Right ventricle myocardium inferior (tissue), 1 donor: ENCODE measurements at regions not wholly inside any gene's neighbourhood (a gene's known extent, or its start where the extent isn't known, plus 50 kb on each side); places are given as distances from the start of the nearest gene placed in this dataset.

Source experiments
- ATAC-seq: fragments of 200-7000 bp; cut with Tn5 transposase; one replicate; pipeline ENCODE4 v1.9.1; 2020; ENCODE audit warnings: mild to moderate bottlenecking, moderate library complexity
- DNase-seq: peaks from one replicate; pipeline ENCODE4 v3.0.0; 2021; ENCODE audit errors: missing footprints
- intact Hi-C: fragments of 100-400 bp; cut with DNase I; formaldehyde crosslinking; loops from one replicate; pipeline ENCODE4 v1.11.0; 2022
- donor health status: DM: no; HTN: yes; CAD: no; lungs with severe emphysema.

GRCh38 chr3:72601983-72602750, 246.1 kb downstream of the SHQ1 start:
- DNase-seq = no peak
- ATAC-seq = no peak
- intact Hi-C loops = no loop called here

GRCh38 chr3:72601060-72601459, 247.2 kb downstream of the SHQ1 start:
- no peak for ATAC-seq
- DNase-seq = no peak
- intact Hi-C loops = no loop called here

DNA sequence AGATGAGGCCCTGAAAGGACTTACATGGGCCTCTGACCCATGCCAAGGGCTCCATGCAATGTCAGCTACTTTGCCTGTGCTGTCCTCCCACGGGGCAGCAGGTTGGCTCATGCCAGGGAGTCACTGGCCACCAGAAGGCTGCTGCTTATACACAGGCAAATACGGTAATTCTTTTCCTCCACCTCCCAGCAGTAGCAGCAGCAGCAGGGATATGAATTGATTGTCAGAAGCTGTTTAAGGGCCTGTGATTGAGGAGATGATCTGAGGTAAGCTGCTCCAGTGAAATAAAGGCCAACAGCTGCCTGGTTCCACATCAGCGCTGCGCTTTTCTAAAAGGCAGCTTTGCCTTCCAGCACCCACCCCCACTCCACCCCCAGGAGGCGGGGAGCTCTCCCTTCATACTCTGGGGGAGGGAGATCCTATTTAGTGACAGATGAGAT, 250.5 kb downstream of the SHQ1 start:
- intact Hi-C loops = no loop called here
- DNase-seq (no peak), ATAC-seq (no peak)

DNA sequence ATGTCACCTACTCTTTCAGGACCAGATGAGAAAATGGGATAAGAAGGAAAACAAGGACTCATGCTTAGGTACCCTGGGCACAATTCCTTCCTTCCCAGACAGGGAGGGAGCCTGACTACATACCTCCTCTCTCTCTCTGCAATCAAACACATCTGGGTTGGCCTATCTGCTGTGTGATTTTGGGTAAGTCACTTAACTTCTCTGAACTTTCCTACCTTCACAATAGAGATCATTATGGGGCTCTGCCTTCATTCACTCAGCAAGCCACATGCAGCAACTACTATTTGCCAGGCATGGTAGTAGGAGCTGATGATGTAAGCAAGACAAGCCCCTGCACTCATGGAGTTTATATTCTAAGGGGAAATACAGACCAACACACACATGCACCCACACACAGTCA, 251.2 kb downstream of the SHQ1 start:
- intact Hi-C loops = no loop called here
- ATAC-seq (no peak), DNase-seq (no peak)

DNA sequence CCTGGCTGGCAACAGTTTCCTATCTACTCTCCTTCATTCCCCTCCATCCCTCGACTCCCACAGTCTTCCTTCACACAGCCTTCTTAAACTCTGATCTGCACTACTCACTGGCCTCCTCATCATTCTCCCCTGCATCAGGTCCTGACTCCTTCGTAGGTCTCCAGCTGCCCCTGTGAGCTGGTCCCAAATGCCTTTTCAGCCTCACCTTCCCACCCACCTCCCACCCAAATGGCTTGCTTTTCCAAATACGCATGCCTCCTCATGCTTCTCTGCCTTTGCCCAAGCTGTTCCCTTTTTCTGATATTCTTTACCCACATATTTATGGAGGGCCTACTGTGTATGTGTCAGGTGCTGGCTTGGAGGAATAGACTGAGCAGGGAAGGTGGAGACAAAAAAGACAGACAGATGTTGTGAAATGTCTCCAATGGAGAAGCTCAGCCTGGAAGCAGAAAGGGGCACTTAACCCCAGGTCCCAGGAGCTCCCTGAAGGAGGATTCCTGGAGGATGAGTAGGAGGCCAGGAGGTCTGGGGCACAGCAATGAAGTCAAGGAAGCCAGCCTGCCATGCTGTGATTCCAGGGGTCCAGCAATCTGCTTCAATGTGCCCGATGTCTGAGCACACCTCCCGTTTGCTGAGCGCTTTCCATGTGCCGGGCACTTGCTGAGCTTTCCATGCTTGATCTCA, 252.2 kb downstream of the SHQ1 start:
- DNase-seq (no peak), ATAC-seq (no peak)
- intact Hi-C loops = no loop called here

- ATAC-seq (no peak), DNase-seq (no peak)
- intact Hi-C loops = no loop called here
Measured at GRCh38 chr3:72595376-72595775, 252.9 kb downstream of the SHQ1 start.

DNA sequence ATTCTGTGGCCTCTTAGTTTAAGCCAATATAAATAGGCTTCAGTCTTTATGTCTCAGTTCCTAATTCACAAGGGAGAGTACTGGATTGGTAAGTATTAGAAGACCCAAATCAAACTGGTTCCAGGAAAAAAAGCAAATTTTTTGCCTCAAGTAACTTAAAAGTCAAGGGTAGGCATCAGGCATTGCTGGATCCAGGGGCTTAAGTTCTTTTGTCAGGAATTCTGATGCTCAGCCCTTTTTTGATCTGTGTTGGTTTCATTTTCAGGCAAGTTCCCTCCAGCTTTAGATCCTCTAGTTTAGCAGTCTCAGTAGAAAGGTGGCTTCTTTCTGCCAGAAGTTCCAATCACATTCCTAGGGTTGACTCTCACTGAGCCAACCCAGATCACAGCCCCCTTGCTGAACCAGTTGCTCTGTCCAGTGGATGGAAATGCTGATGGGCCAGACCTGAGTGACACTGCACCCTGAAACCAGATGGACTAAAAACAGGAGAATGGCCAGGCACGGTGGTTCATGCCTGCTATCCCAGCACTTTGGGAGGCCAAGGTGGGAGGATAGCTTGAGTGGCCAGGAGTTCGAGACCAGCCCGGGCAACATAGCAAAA, 253.5 kb downstream of the SHQ1 start:
- intact Hi-C loops = no loop called here
- DNase-seq (no peak), ATAC-seq (no peak)

- DNase-seq = no peak
- intact Hi-C loops = no loop called here
- ATAC-seq = no peak
Measured at GRCh38 chr3:72593881-72594397, 254.3 kb downstream of the SHQ1 start.

- no peak for DNase-seq
- ATAC-seq = no peak
- intact Hi-C loops = no loop called here
Measured at GRCh38 chr3:72591522-72592421, 256.5 kb downstream of the SHQ1 start.

DNA sequence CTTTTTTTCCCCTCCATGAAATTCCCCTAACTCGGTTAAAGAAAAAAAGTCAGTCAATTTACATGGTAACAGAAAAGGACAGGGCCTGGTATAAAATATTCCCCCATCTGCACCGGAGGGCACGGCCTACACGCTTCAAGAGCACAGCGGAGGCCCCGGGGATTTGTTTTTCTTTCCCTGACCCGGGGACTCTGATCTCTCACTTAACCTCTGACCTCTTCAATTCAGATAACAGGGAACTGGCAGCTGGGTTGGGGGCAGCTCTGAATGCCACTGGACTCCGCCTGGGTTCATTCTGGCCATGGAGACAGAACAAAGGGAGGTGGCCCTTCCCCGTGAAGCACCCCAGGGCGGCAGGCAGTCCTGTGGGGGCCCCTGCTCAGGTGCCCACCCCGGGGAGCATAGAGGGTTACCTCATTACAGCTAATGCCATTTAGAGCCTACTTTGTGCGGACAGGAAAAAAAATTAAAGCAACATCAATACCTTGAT, 257.5 kb downstream of the SHQ1 start:
- ATAC-seq (no peak), DNase-seq (no peak)
- intact Hi-C loops = no loop called here

GRCh38 chr3:72587282-72587681, 261.0 kb downstream of the SHQ1 start:
- no peak for ATAC-seq
- intact Hi-C loops = no loop called here
- no peak for DNase-seq

- intact Hi-C loops = no loop called here
Measured at GRCh38 chr3:72586694-72587093, 261.6 kb downstream of the SHQ1 start.

DNA sequence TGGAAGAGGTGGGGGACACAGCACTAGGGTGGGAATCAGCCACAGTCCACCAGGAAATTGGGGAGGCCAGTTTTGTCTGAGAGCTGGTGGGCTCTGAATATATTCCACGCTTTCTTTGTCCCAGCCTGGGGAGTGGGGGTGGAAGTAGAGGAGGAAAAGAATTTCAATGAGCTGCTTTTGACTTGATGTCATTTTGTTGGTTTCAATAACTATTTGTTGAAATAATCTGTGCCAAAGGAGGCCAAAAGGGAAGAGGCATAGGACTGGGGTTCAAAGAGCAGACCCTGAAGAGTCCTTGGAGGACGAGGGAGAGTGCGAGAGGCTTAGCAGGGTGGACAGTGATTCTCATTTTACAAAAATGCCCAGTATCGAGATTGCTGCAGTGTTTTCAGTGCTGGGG, 262.3 kb downstream of the SHQ1 start:
- no peak for DNase-seq
- no peak for ATAC-seq

More at GRCh38 chr3:72586694-72587093, 261.6 kb downstream of the SHQ1 start:
- no peak for DNase-seq
- no peak for ATAC-seq

DNA sequence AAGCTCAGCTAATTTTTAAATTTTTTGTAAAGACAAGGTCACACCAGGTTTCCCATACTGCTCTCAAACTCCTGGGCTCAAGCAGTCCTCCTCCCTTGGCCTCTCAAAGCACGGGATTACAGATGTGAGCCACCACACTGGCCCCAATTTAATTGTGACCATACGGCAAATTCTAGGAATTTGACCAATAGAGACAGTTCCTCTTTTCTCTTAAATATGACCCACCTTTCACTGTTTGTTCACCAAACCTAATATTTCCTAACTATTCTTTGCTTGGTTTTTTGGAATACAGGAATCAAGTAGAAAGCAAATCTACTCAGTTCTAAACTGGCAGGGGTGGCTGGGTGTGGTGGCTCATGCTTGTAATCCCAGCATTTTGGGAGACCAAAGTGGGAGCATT, 264.0 kb downstream of the SHQ1 start:
- DNase-seq = no peak
- ATAC-seq = no peak
- intact Hi-C loops = no loop called here

More for the DNA sequence above, 262.3 kb downstream of the SHQ1 start:
- intact Hi-C loops = no loop called here

DNA sequence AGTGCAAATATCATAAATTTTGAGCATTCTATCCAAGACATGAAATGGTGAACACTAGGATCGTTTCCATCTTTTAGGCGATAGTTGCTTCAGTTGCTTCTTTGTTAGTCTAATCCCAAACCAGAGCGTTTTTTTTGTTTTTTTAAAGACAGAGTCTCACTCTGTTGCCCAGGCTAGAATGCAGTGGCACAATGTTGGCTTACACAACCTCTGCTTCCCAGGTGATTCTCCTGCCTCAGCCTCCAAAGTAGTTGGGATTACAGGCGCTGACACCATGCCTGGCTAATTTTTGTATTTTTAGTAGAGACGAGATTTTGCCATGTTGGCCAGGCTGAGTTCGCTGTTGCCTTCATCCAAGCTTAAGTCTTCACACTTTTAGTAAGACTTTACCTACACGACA, 265.3 kb downstream of the SHQ1 start:
- intact Hi-C loops = no loop called here
- ATAC-seq (no peak), DNase-seq (no peak)

GRCh38 chr3:72582211-72582878, 265.9 kb downstream of the SHQ1 start:
- intact Hi-C loops = no loop called here
- ATAC-seq = no peak
- no peak for DNase-seq

GRCh38 chr3:72580900-72581299, 267.3 kb downstream of the SHQ1 start:
- intact Hi-C loops = no loop called here
- DNase-seq (no peak), ATAC-seq (no peak)

DNA sequence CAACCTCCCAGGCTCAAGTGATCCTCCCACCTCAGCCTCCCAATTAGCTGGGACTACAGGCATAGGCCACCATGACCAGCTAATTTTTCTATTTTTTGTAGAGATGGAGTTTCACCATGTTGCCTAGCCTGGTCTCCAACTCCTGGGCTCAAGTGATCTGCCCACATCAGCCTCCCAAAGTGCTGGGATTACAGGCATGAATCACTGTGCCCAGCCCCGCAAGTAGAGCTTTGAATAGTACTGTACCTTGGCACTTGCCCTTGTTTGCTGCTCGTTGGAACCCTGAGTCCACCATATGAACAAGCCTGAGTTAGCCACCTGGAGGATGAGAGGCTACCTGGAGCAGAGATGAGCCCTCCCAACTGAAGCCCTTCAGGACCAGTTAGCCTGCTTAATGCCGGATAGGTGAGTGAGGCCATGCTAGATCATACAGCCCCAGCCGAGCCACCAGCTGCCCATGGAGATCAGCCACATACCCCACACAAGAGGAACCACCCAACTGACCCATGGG, 267.9 kb downstream of the SHQ1 start:
- intact Hi-C loops = no loop called here
- DNase-seq = no peak
- ATAC-seq = no peak
